IMR-90 (cell line): ENCODE measurements at regions not wholly inside any gene's neighbourhood (a gene's known extent, or its start where the extent isn't known, plus 50 kb on each side); places are given as distances from the start of the nearest gene placed in this dataset.

Experiments used
- CEBPB ChIP-seq: IDR thresholded peaks from 2 replicates; pipeline ENCODE4 v1.6.1; 2012; ENCODE audit warnings: low read depth, low read length, improper control_type of control experiment
- CTCF ChIP-seq: conservative IDR thresholded peaks from 2 replicates; pipeline ENCODE4 v1.5.1; 2012; ENCODE audit warnings: mild to moderate bottlenecking, low read depth, low read length, improper control_type of control experiment
- MAFK ChIP-seq: IDR thresholded peaks from 2 replicates; pipeline ENCODE4 v1.6.1; 2012; ENCODE audit warnings: low read depth, low read length, improper control_type of control experiment
- POLR2A ChIP-seq: IDR thresholded peaks from 2 replicates; pipeline ENCODE4 v1.6.1; 2012; ENCODE audit warnings: mild to moderate bottlenecking, low read depth, low read length
- RAD21 ChIP-seq: IDR thresholded peaks from 2 replicates; pipeline ENCODE4 v1.6.1; 2012; ENCODE audit warnings: low read length, improper control_type of control experiment
- RFX5 ChIP-seq: IDR thresholded peaks from 2 replicates; pipeline ENCODE4 v1.8.0; 2012; ENCODE audit warnings: low read depth, mild to moderate bottlenecking, low read length, moderate library complexity
- USF2 ChIP-seq: fragments of 150-350 bp; IDR thresholded peaks from 2 replicates; pipeline ENCODE4 v1.6.1; 2017; ENCODE audit warnings: mild to moderate bottlenecking, antibody characterized with exemption, low read length, low read depth

- TF ChIP-seq CTCF, result no peak
- TF ChIP-seq POLR2A, result no peak
- TF ChIP-seq RAD21, result no peak
- TF ChIP-seq USF2, result no peak
- no peak for TF ChIP-seq RFX5
- TF ChIP-seq MAFK, result no peak
- TF ChIP-seq CEBPB, result no peak
These were observed 71.6 kb upstream of the GRIK3 start for GRCh38 chr1:37105911-37106310.
